G401 (cell line): ENCODE measurements at regions not wholly inside any gene's neighbourhood (a gene's known extent, or its start where the extent isn't known, plus 50 kb on each side); places are given as distances from the start of the nearest gene placed in this dataset.

Experiments
- DNase-seq: peaks from one replicate; pipeline ENCODE4 v3.0.0-alpha.2; 2015; ENCODE audit warnings: low spot score
- in situ Hi-C: cut with HindIII; loops from 2 replicates; pipeline ENCODE4 v1.10.0; 2016; ENCODE audit warnings: low sequenced_read_pairs, mixed read lengths

DNA sequence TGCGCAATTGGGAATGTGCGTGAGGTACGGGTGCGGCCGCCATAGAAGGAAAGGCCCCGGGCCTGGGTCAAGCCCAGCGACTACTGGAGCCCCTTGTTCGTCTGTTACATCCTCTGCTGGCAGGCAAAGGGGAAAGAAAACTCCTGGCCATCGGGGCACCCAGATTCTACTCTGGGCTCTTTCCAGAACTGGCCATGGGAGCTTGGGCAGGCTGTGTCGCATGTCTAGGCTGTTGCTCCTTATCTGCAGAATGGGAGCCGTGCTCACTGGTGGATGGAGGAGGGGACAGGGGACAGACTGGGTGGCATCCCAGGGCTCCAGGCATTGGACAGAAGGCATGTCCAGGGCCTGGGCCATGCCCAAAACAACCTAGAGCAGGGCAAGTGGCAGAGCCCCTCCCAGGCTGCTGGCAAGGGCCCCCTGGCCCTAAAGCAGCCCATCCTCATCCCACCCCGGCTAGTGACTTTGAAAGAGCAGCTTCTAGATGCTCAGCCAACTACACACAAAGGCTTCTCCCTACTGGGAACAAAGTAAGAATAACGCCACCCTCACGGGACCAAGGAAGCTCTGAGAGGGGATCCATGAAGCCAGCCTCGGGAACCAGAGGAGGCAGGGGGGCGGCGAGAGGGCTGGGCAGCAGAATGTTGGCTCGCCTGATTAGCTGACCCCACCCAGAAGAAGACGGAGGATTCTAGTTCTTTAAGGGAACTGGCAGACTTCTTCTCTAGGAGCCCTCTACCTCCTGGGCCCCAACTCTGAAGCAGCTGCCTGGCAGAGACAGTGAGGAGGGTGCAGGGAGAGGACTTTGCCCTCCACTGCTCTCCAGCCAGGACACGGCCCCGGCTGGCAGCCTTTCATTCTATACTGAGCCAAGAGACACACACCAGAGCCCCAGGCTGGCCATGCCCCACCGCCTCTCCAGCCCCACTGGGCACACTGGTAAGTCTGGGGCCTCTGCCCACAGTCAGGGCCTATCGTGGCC is 96.8 kb downstream of the SINHCAF start:
- DNase-seq: peak; percentile 14
- in situ Hi-C loops: no loop called here

DNA sequence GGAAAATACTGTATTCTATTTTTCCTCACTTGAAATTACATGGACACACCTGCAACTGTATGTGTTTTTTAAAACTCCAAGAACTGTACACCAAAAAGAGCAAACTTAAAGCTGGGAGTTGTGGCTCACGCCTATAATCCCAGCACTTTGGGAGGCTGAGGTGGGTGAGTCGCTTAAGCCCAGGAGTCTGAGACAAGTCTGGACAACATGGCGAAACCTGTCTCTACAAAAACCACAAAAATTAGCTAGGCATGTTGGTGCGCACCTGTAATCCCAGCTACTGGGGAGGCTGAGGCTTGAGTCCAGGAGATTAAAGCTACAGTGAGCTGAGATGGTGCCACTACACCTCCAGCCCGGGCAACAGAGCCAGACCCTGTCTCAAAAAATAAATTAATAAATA is 95.9 kb downstream of the SINHCAF start:
- in situ Hi-C loops: no loop called here

More for the DNA sequence above, 95.9 kb downstream of the SINHCAF start:
- no peak for DNase-seq
